IMR-90 (cell line): ENCODE measurements at regions not wholly inside any gene's neighbourhood (a gene's known extent, or its start where the extent isn't known, plus 50 kb on each side); places are given as distances from the start of the nearest gene placed in this dataset.

ENCODE experiments used
- ATAC-seq: fragments of 200-7000 bp; cut with Tn5 transposase; 2 replicates; pipeline ENCODE4 v1.9.1; 2020; ENCODE audit warnings: low read depth, mild to moderate bottlenecking, moderate library complexity
- BruUV-seq: library from RNA; stranded (reverse); fragments of 400-500 nt; replicated peaks from 2 replicates; lab custom pipeline; 2021; lab: Mats Ljungman, UMichigan
- CTCF ChIA-PET: fragments of 300-600 bp; formaldehyde crosslinking; extraction: SDS; loops from one replicate; lab custom pipeline; 2021; ENCODE audit warnings: antibody characterized with exemption; lab: Yijun Ruan, JAX
- POLR2A ChIA-PET: fragments of 300-600 bp; sonication (Branson Sonifier 250); formaldehyde crosslinking; loops from one replicate; lab custom pipeline; 2022; ENCODE audit warnings: antibody characterized with exemption; ENCODE audit not compliant: unreplicated experiment; lab: Charles Lee
- DNase-seq: peaks from one replicate; pipeline ENCODE4 v3.0.0; 2013
- H2AFZ ChIP-seq: replicated peaks from 2 replicates; pipeline ENCODE3; 2013; ENCODE audit warnings: low read length, mild to moderate bottlenecking; ENCODE audit not compliant: poor library complexity
- H2AK5ac ChIP-seq: 2 replicates; pipeline ENCODE4 v1.6.1; 2013; ENCODE audit warnings: low read depth, low read length, inconsistent platforms
- H2AK9ac ChIP-seq: replicated peaks from 2 replicates; pipeline ENCODE3; 2013; ENCODE audit warnings: mild to moderate bottlenecking, low read depth, low read length, moderate library complexity; ENCODE audit not compliant: poor library complexity
- H2BK120ac ChIP-seq: 2 replicates; pipeline ENCODE4 v1.6.1; 2013; ENCODE audit warnings: low read depth, low read length, inconsistent platforms
- H2BK15ac ChIP-seq: 3 replicates; pipeline ENCODE4 v1.6.1; 2013; ENCODE audit warnings: low read depth, low read length, inconsistent platforms
- H2BK20ac ChIP-seq: 2 replicates; pipeline ENCODE4 v1.6.1; 2013; ENCODE audit warnings: low read depth, mild to moderate bottlenecking, inconsistent platforms, low read length, moderate library complexity
- H2BK5ac ChIP-seq: 2 replicates; pipeline ENCODE4 v1.6.1; 2013; ENCODE audit warnings: mild to moderate bottlenecking, low read depth, low read length, inconsistent platforms; ENCODE audit not compliant: poor library complexity, severe bottlenecking
- H3K14ac ChIP-seq: replicated peaks from 2 replicates; pipeline ENCODE4 v1.6.1; 2013; ENCODE audit warnings: low read depth, low read length, inconsistent platforms
- H3K18ac ChIP-seq: 2 replicates; pipeline ENCODE4 v1.6.1; 2013; ENCODE audit warnings: low read depth, low read length, control low read depth
- H3K23ac ChIP-seq: 2 replicates; pipeline ENCODE4 v1.6.1; 2013; ENCODE audit warnings: low read depth, low read length, inconsistent platforms
- H3K27ac ChIP-seq: 2 replicates; pipeline ENCODE4 v1.5.1; 2013; ENCODE audit warnings: mild to moderate bottlenecking, control low read depth, low read length; ENCODE audit not compliant: insufficient read depth
- H3K27me3 ChIP-seq: 2 replicates; pipeline ENCODE4 v1.6.1; 2013; ENCODE audit warnings: low read length; ENCODE audit not compliant: control insufficient read depth, insufficient read depth
- H3K36me3 ChIP-seq: 2 replicates; pipeline ENCODE4 v1.6.1; 2013; ENCODE audit warnings: low read length, mixed read lengths; ENCODE audit not compliant: control insufficient read depth, insufficient read depth
- H3K4ac ChIP-seq: 2 replicates; pipeline ENCODE4 v1.6.1; 2013; ENCODE audit warnings: low read depth, low read length, inconsistent platforms
- H3K4me1 ChIP-seq: 2 replicates; pipeline ENCODE4 v1.6.1; 2013; ENCODE audit warnings: low read length, mixed read lengths; ENCODE audit not compliant: control insufficient read depth, insufficient read depth
- H3K4me2 ChIP-seq: 2 replicates; pipeline ENCODE4 v1.6.1; 2013; ENCODE audit warnings: low read depth, mild to moderate bottlenecking, control low read depth, low read length, moderate library complexity
- H3K4me3 ChIP-seq: 2 replicates; pipeline ENCODE4 v1.5.1; 2013; ENCODE audit warnings: low read depth, mild to moderate bottlenecking, control low read depth, low read length, moderate library complexity; ENCODE audit not compliant: insufficient read depth
- H3K56ac ChIP-seq: 2 replicates; pipeline ENCODE4 v1.6.1; 2013; ENCODE audit warnings: low read length, inconsistent platforms; ENCODE audit not compliant: insufficient read depth; ENCODE audit errors: extremely low read depth
- H3K79me1 ChIP-seq, 2 experiments: 2 replicates each; pipeline ENCODE4 v1.6.1; 2013; ENCODE audit warnings: low read length in 2 of 2, inconsistent platforms in 1 of 2, low read depth in 1 of 2
- H3K9ac ChIP-seq: 2 replicates; pipeline ENCODE4 v1.6.1; 2013; ENCODE audit warnings: low read depth, low read length, control low read depth
- H3K9me1 ChIP-seq: 2 replicates; pipeline ENCODE4 v1.6.1; 2013; ENCODE audit warnings: low read length, inconsistent platforms; ENCODE audit not compliant: insufficient read depth
- H3K9me3 ChIP-seq: 2 replicates; pipeline ENCODE4 v1.6.1; 2013; ENCODE audit warnings: low read length; ENCODE audit not compliant: control insufficient read depth, insufficient read depth
- H4K20me1 ChIP-seq: 2 replicates; pipeline ENCODE4 v1.6.1; 2013; ENCODE audit warnings: low read length, inconsistent platforms; ENCODE audit not compliant: insufficient read depth
- H4K5ac ChIP-seq: 2 replicates; pipeline ENCODE4 v1.6.1; 2013; ENCODE audit warnings: mild to moderate bottlenecking, low read depth, low read length, control low read depth
- H4K8ac ChIP-seq, 2 experiments: 2 replicates each; pipeline ENCODE4 v1.6.1; 2013; ENCODE audit warnings: low read depth in 2 of 2, low read length in 2 of 2, control low read depth in 1 of 2, inconsistent platforms in 1 of 2
- H4K91ac ChIP-seq: 2 replicates; pipeline ENCODE4 v1.6.1; 2013; ENCODE audit warnings: low read depth, low read length, inconsistent platforms; ENCODE audit not compliant: insufficient read depth
- BHLHE40 ChIP-seq: fragments of 150-350 bp; IDR thresholded peaks from 2 replicates; pipeline ENCODE4 v1.6.1; 2016; ENCODE audit warnings: mild to moderate bottlenecking, low read depth, low read length
- CEBPB ChIP-seq: IDR thresholded peaks from 2 replicates; pipeline ENCODE4 v1.6.1; 2012; ENCODE audit warnings: low read depth, low read length, improper control_type of control experiment
- CHD1 ChIP-seq: IDR thresholded peaks from 2 replicates; pipeline ENCODE4 v1.6.1; 2012; ENCODE audit warnings: low read depth, low read length, improper control_type of control experiment
- FOS ChIP-seq: fragments of 150-350 bp; IDR thresholded peaks from 2 replicates; pipeline ENCODE4 v1.6.1; 2016; ENCODE audit warnings: low read depth, low read length
- MAFK ChIP-seq: IDR thresholded peaks from 2 replicates; pipeline ENCODE4 v1.6.1; 2012; ENCODE audit warnings: low read depth, low read length, improper control_type of control experiment
- MAZ ChIP-seq: IDR thresholded peaks from 2 replicates; pipeline ENCODE4 v1.6.1; 2012; ENCODE audit warnings: low read depth, mild to moderate bottlenecking, low read length, improper control_type of control experiment, moderate library complexity, borderline replicate concordance
- MXI1 ChIP-seq: IDR thresholded peaks from 2 replicates; pipeline ENCODE4 v1.6.1; 2012; ENCODE audit warnings: low read depth, mild to moderate bottlenecking, low read length, moderate library complexity, borderline replicate concordance
- NFE2L2 ChIP-seq: fragments of 150-350 bp; IDR thresholded peaks from 2 replicates; pipeline ENCODE4 v1.6.1; 2016; ENCODE audit warnings: low read depth, mild to moderate bottlenecking, low read length
- POLR2A ChIP-seq: IDR thresholded peaks from 2 replicates; pipeline ENCODE4 v1.6.1; 2012; ENCODE audit warnings: mild to moderate bottlenecking, low read depth, low read length
- RAD21 ChIP-seq: IDR thresholded peaks from 2 replicates; pipeline ENCODE4 v1.6.1; 2012; ENCODE audit warnings: low read length, improper control_type of control experiment
- RCOR1 ChIP-seq: IDR thresholded peaks from 2 replicates; pipeline ENCODE4 v1.6.1; 2012; ENCODE audit warnings: mild to moderate bottlenecking, low read length, improper control_type of control experiment; ENCODE audit not compliant: insufficient replicate concordance
- RFX5 ChIP-seq: IDR thresholded peaks from 2 replicates; pipeline ENCODE4 v1.8.0; 2012; ENCODE audit warnings: low read depth, mild to moderate bottlenecking, low read length, moderate library complexity
- SMC3 ChIP-seq: fragments of 150-350 bp; IDR thresholded peaks from 2 replicates; pipeline ENCODE4 v1.6.1; 2016; ENCODE audit warnings: low read depth, mild to moderate bottlenecking, antibody characterized with exemption, low read length, moderate library complexity
- WGBS, 2 experiments: methylation state at CpG; one replicate each; pipeline versions ENCODE4 v1.1.5 to v1.1.7; 2013; ENCODE audit warnings: missing lambda C conversion rate in 2 of 2; ENCODE audit not compliant: insufficient read length in 1 of 2; ENCODE audit errors: extremely low coverage in 2 of 2; 5-methylcytosine and 5-hydroxymethylcytosine counted together
- dilution Hi-C: fragments of 300-500 bp; cut with HindIII; formaldehyde crosslinking; loops from one replicate; pipeline ENCODE4 v1.14.3; 2018; ENCODE audit warnings: low sequenced_read_pairs; ENCODE audit not compliant: unreplicated experiment
- in situ Hi-C: fragments of 300-500 bp; cut with MboI; formaldehyde crosslinking; loops from 3 replicates; pipeline ENCODE4 v1.14.3; 2019; ENCODE audit warnings: low sequenced_read_pairs, inconsistent platforms, mixed read lengths
- intact Hi-C: fragments of 100-400 bp; cut with micrococcal nuclease; formaldehyde crosslinking; loops from 2 replicates; pipeline ENCODE4 v1.10.0; 2022
- TF ChIP-seq, protein P1 (sequence below): conservative IDR thresholded peaks from 2 replicates; pipeline ENCODE4 v1.5.1; 2012; ENCODE audit warnings: mild to moderate bottlenecking, low read depth, low read length, improper control_type of control experiment
- TF ChIP-seq, protein P2 (sequence below): fragments of 150-350 bp; IDR thresholded peaks from 2 replicates; pipeline ENCODE4 v1.6.1; 2016; ENCODE audit warnings: low read depth, mild to moderate bottlenecking, low read length, moderate library complexity, borderline replicate concordance
- TF ChIP-seq, protein P3 (sequence below): fragments of 150-350 bp; IDR thresholded peaks from 2 replicates; pipeline ENCODE4 v1.6.1; 2017; ENCODE audit warnings: mild to moderate bottlenecking, antibody characterized with exemption, low read length, low read depth

DNA sequence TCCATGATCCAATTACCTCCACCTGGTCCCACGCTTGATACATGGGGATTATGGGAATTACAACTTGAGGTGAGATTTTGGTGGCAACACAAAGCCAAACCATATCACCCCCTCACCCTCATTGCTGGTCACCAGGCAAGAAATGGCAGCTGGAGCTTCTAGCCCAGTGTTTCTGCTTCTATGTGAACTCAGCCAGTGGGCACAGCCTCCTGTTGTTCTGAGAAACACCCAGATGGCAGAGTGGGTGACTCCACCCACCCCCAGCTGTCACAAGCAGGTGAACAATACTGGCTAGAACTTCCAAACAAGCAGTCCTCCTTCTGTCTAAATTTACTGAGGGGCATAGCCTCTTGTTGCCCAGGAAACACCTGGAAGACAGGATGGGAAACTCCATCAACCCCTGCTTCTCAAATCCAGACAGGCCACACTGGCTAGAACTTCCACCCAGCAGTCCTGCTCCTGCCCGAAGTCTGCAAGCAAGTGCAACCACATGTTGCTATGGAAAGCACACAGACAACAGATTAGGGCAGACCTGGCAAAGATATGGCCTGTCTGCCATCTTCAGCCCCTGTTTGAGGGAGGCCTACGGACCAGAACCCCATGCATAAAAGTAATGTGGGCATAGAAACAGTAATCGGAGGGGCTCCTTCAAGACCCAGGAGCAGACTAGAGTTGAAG lies 114.1 kb downstream of the DTWD1 start:
- Histone ChIP-seq H2BK15ac (no peak overlapping the region), H3K9me1 (no peaks in the 10 kb centered on the region), H3K36me3 (no peaks in the 10 kb centered on the region), H3K4me3 (no peak overlapping the region), H4K20me1 (no peaks in the 10 kb centered on the region), H3K4me2 (no peak overlapping the region), H2AFZ (no peak overlapping the region), H2BK20ac (no peak overlapping the region), H3K4me1 (no peaks in the 10 kb centered on the region), H3K27ac (no peak overlapping the region), H3K23ac (no peak overlapping the region), H4K5ac (no peak overlapping the region), H3K9ac (no peak overlapping the region), H3K79me1 (no peaks in the 10 kb centered on the region), H2AK9ac (no peak overlapping the region), H4K8ac (no peak overlapping the region), H3K27me3 (no peaks in the 10 kb centered on the region), H2AK5ac (no peak overlapping the region), H3K18ac (no peak overlapping the region), H4K91ac (no peak overlapping the region), H3K14ac (no peak overlapping the region), H2BK120ac (no peak overlapping the region), H2BK5ac (no peak overlapping the region), H3K4ac (no peak overlapping the region), H3K9me3 (no peaks in the 10 kb centered on the region), H3K56ac (no peak overlapping the region)
- no TSS peak for BruUV-seq
- ATAC-seq = no peak
- DNase-seq = no peak
- dilution Hi-C loops = no loop called here
- in situ Hi-C loops = no loop called here
- TF ChIP-seq SMC3 = no peak
- no peak for TF ChIP-seq CHD1
- TF ChIP-seq BHLHE40 = no peak
- TF ChIP-seq CEBPB = no peak
- no peak for TF ChIP-seq POLR2A
- no peak for TF ChIP-seq MAFK
- TF ChIP-seq, protein P1, sequence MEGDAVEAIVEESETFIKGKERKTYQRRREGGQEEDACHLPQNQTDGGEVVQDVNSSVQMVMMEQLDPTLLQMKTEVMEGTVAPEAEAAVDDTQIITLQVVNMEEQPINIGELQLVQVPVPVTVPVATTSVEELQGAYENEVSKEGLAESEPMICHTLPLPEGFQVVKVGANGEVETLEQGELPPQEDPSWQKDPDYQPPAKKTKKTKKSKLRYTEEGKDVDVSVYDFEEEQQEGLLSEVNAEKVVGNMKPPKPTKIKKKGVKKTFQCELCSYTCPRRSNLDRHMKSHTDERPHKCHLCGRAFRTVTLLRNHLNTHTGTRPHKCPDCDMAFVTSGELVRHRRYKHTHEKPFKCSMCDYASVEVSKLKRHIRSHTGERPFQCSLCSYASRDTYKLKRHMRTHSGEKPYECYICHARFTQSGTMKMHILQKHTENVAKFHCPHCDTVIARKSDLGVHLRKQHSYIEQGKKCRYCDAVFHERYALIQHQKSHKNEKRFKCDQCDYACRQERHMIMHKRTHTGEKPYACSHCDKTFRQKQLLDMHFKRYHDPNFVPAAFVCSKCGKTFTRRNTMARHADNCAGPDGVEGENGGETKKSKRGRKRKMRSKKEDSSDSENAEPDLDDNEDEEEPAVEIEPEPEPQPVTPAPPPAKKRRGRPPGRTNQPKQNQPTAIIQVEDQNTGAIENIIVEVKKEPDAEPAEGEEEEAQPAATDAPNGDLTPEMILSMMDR = no peak
- no peak for TF ChIP-seq MAZ
- no peak for TF ChIP-seq FOS
- no peak for TF ChIP-seq RFX5
- no peak for TF ChIP-seq RAD21
- TF ChIP-seq RCOR1 = no peak
- no peak for TF ChIP-seq NFE2L2
- TF ChIP-seq, protein P2, sequence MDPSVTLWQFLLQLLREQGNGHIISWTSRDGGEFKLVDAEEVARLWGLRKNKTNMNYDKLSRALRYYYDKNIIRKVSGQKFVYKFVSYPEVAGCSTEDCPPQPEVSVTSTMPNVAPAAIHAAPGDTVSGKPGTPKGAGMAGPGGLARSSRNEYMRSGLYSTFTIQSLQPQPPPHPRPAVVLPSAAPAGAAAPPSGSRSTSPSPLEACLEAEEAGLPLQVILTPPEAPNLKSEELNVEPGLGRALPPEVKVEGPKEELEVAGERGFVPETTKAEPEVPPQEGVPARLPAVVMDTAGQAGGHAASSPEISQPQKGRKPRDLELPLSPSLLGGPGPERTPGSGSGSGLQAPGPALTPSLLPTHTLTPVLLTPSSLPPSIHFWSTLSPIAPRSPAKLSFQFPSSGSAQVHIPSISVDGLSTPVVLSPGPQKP = no peak
- TF ChIP-seq, protein P3, sequence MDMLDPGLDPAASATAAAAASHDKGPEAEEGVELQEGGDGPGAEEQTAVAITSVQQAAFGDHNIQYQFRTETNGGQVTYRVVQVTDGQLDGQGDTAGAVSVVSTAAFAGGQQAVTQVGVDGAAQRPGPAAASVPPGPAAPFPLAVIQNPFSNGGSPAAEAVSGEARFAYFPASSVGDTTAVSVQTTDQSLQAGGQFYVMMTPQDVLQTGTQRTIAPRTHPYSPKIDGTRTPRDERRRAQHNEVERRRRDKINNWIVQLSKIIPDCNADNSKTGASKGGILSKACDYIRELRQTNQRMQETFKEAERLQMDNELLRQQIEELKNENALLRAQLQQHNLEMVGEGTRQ = no peak
- no peak for TF ChIP-seq MXI1
- intact Hi-C loops = no loop called here
- WGBS, 2 experiments = 80% methylated on average over 1 of the region's 4 CpGs; no CpG with 5 or more reads in 1 of the 2 experiments
- ChIA-PET CTCF (interaction anchor here (0.6 kb wide), 1 partner anchor 36 kb away, joined by 3 read pairs; no protein-coding TSS in a partner anchor), POLR2A (no interaction called here)
